Gastrocnemius medialis (tissue), 4 donors: ENCODE measurements at regions not wholly inside any gene's neighbourhood (a gene's known extent, or its start where the extent isn't known, plus 50 kb on each side); places are given as distances from the start of the nearest gene placed in this dataset.
"Not testable (repeated sequence)": the region's sequence is repeated elsewhere in the genome, so short reads cannot be mapped to it uniquely, and the experiment has no call there.

ENCODE experiments used
- ATAC-seq, 2 donors: fragments of 150-250 bp; one replicate each; pipeline ENCODE4 v1.9.1; 2016
- DNase-seq, 2 donors: peaks; one replicate each; pipeline ENCODE4 v3.0.0-alpha.2; 2019
- H3K27ac ChIP-seq, 4 donors: fragments of 200-600 bp; sonication (generic); 1 replicate in 1 of 4; 2 replicates in 3 of 4; pipeline ENCODE4 v1.5.1; 2016 to 2018; ENCODE audit warnings: mild to moderate bottlenecking in 2 of 4, moderate library complexity in 1 of 4
- H3K27me3 ChIP-seq, 3 donors: fragments of 200-600 bp; sonication (generic) in 2 of 3; 1 replicate in 1 of 3; 2 replicates in 2 of 3; pipeline versions ENCODE4 v1.5.1 to v1.6.0; 2016 to 2019; ENCODE audit warnings: mild to moderate bottlenecking in 1 of 3, moderate library complexity in 1 of 3
- H3K36me3 ChIP-seq, 2 donors: fragments of 200-600 bp; sonication (generic) in 1 of 2; one replicate each; pipeline ENCODE4 v1.5.1; 2017 to 2018
- H3K4me1 ChIP-seq, 2 donors: fragments of 200-600 bp; sonication (generic) in 1 of 2; one replicate each; pipeline ENCODE4 v1.5.1; 2016 to 2017; ENCODE audit warnings: mild to moderate bottlenecking in 2 of 2
- H3K4me3 ChIP-seq, 4 donors: fragments of 200-600 bp; sonication (generic) in 3 of 4; 1 replicate in 1 of 4; 2 replicates in 3 of 4; pipeline ENCODE4 v1.5.1; 2016 to 2019; ENCODE audit warnings: mild to moderate bottlenecking in 2 of 4
- H3K9me3 ChIP-seq, 3 donors: fragments of 200-600 bp; sonication (generic) in 2 of 3; 1 replicate in 1 of 3; 2 replicates in 2 of 3; pipeline ENCODE4 v1.5.1; 2016 to 2019
- POLR2A ChIP-seq, 2 donors: fragments of 450-650 bp; IDR thresholded peaks; one replicate each; pipeline ENCODE4 v1.6.1; 2017; ENCODE audit warnings: antibody characterized with exemption in 2 of 2, mild to moderate bottlenecking in 2 of 2, moderate library complexity in 2 of 2
- in situ Hi-C, 4 donors: fragments of 200-750 bp; cut with MboI; loops; one replicate each; pipeline versions ENCODE4 v1.15.0 to v1.8.0; 2017; ENCODE audit warnings: low sequenced_read_pairs in 4 of 4
- intact Hi-C: fragments of 100-400 bp; cut with DNase I; formaldehyde crosslinking; loops from one replicate; pipeline ENCODE4 v1.15.1; 2023; ENCODE audit warnings: low total_unique reads
- TF ChIP-seq, protein P1 (sequence below), 5 experiments: fragments of 450-650 bp in 3 of 5; fragments of 200-600 bp in 2 of 5; sonication (generic) in 2 of 5; IDR thresholded peaks in 4 of 5; conservative IDR thresholded peaks in 1 of 5; 1 replicate in 4 of 5; 2 replicates in 1 of 5; pipeline ENCODE4 v1.5.1; 2016 to 2019; ENCODE audit warnings: antibody characterized with exemption in 5 of 5, mild to moderate bottlenecking in 3 of 5, moderate library complexity in 3 of 5

DNA sequence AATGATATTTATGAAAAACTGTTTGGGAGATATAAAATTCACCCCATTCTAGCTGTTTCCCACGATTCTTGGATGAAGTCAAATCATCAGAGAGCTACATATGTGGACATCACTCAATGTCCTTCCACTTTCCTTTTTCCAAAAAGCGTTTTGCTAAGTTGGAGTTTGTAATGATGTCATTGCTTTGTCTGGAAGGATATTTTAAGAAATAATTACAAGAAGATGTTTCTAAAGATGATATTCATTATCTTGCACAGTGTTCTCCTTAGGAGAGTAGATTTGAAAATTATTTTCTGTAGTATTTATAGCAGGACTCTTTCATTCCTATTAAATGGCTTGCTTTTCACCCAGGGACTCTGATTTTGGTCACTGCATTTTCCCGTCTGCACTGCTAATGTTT lies 851.2 kb downstream of the EFNB2 start:
- H3K9me3 ChIP-seq = no peaks in the 10 kb centered on the region
- no peaks in the 10 kb centered on the region for H3K27me3 ChIP-seq
- ATAC-seq (no peak), DNase-seq (no peak)
- H3K4me1 ChIP-seq = no peaks in the 10 kb centered on the region
- no peak for TF ChIP-seq POLR2A (IDR thresholded peaks at IDR 0.05)
- TF ChIP-seq, protein P1, sequence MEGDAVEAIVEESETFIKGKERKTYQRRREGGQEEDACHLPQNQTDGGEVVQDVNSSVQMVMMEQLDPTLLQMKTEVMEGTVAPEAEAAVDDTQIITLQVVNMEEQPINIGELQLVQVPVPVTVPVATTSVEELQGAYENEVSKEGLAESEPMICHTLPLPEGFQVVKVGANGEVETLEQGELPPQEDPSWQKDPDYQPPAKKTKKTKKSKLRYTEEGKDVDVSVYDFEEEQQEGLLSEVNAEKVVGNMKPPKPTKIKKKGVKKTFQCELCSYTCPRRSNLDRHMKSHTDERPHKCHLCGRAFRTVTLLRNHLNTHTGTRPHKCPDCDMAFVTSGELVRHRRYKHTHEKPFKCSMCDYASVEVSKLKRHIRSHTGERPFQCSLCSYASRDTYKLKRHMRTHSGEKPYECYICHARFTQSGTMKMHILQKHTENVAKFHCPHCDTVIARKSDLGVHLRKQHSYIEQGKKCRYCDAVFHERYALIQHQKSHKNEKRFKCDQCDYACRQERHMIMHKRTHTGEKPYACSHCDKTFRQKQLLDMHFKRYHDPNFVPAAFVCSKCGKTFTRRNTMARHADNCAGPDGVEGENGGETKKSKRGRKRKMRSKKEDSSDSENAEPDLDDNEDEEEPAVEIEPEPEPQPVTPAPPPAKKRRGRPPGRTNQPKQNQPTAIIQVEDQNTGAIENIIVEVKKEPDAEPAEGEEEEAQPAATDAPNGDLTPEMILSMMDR (IDR thresholded peaks at IDR 0.05 in 4 of 5, conservative IDR thresholded peaks at IDR 0.05 in 1 of 5) = no peak
- in situ Hi-C loops (no loop called here), intact Hi-C loops (no loop called here)
- no peak overlapping the region for H3K4me3 ChIP-seq
- H3K27ac ChIP-seq = no peak overlapping the region
- no peaks in the 10 kb centered on the region for H3K36me3 ChIP-seq

GRCh38 chr13:105679838-105680237 lies 855.6 kb downstream of the EFNB2 start:
- Histone ChIP-seq H3K4me3 (no peak overlapping the region), H3K9me3 (no peaks in the 10 kb centered on the region), H3K27me3 (no peaks in the 10 kb centered on the region), H3K4me1 (no peaks in the 10 kb centered on the region), H3K36me3 (no peaks in the 10 kb centered on the region), H3K27ac (no peak overlapping the region)
- TF ChIP-seq, protein P1 (IDR thresholded peaks at IDR 0.05 in 4 of 5, conservative IDR thresholded peaks at IDR 0.05 in 1 of 5) = no peak
- no peak for TF ChIP-seq POLR2A (IDR thresholded peaks at IDR 0.05)
- in situ Hi-C loops (no loop called here), intact Hi-C loops (no loop called here)
- DNase-seq (no peak), ATAC-seq (no peak)

DNA sequence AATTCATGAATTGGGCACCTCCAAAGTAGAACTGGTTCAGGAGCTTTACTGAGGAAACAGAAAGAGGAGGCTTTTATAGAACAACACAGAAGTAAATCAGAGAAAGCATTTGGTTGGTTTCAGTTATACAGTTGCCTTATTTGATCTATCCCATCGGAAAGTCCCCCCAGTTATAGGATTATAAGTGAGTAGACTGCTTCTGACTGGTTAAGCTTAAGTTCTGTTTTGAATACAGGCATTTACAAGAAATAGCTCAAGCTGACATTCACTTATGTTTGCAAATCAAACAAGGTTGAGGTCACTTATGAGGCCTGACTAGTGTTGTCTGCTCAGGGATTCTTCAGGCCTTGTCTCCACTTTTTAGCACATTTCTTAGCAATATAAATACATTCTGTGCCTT lies 857.4 kb downstream of the EFNB2 start:
- in situ Hi-C loops = no loop called here
- Histone ChIP-seq H3K9me3 (no peaks in the 10 kb centered on the region), H3K4me3 (no peak overlapping the region), H3K36me3 (no peaks in the 10 kb centered on the region), H3K4me1 (no peaks in the 10 kb centered on the region), H3K27me3 (no peaks in the 10 kb centered on the region), H3K27ac (no peak overlapping the region)
- no peak for TF ChIP-seq POLR2A (IDR thresholded peaks at IDR 0.05)
- TF ChIP-seq, protein P1 (IDR thresholded peaks at IDR 0.05 in 4 of 5, conservative IDR thresholded peaks at IDR 0.05 in 1 of 5) = no peak
- no peak for DNase-seq
- no peak for ATAC-seq
- intact Hi-C loops = no loop called here

- intact Hi-C loops = no loop called here
- no peaks in the 10 kb centered on the region for H3K9me3 ChIP-seq
- no peak overlapping the region for H3K27ac ChIP-seq
- H3K4me3 ChIP-seq = no peak overlapping the region
- no peak for DNase-seq
- in situ Hi-C loops = no loop called here
- TF ChIP-seq, protein P1 (IDR thresholded peaks at IDR 0.05 in 4 of 5, conservative IDR thresholded peaks at IDR 0.05 in 1 of 5) = no peak
- TF ChIP-seq POLR2A (IDR thresholded peaks at IDR 0.05) = no peak
- no peaks in the 10 kb centered on the region for H3K36me3 ChIP-seq
- H3K4me1 ChIP-seq = no peaks in the 10 kb centered on the region
- ATAC-seq = no peak
- H3K27me3 ChIP-seq = no peaks in the 10 kb centered on the region
Observed at GRCh38 chr13:105672881-105673280, 862.6 kb downstream of the EFNB2 start.

GRCh38 chr13:105671131-105671530 lies 864.3 kb downstream of the EFNB2 start:
- ATAC-seq, H3K9me3 ChIP-seq, H3K4me1 ChIP-seq, in situ Hi-C loops, DNase-seq, H3K27me3 ChIP-seq, H3K27ac ChIP-seq, H3K4me3 ChIP-seq, H3K36me3 ChIP-seq, intact Hi-C loops: not testable (repeated sequence)
